Suprapubic skin (tissue), 4 donors: ENCODE measurements at regions not wholly inside any gene's neighbourhood (a gene's known extent, or its start where the extent isn't known, plus 50 kb on each side); places are given as distances from the start of the nearest gene placed in this dataset.

ENCODE experiments used
- DNase-seq, 2 donors: peaks; one replicate each; pipeline ENCODE4 v3.0.0-alpha.2; 2019; ENCODE audit warnings: low spot score in 2 of 2
- H3K27ac ChIP-seq: fragments of 200-600 bp; sonication (generic); one replicate; pipeline ENCODE4 v1.5.1; 2019
- H3K27me3 ChIP-seq: fragments of 200-600 bp; sonication (generic); one replicate; pipeline ENCODE4 v1.5.1; 2019
- H3K36me3 ChIP-seq: fragments of 200-600 bp; sonication (generic); one replicate; pipeline ENCODE4 v1.5.1; 2019
- H3K4me1 ChIP-seq: fragments of 200-600 bp; sonication (generic); one replicate; pipeline ENCODE4 v1.5.1; 2019
- H3K4me3 ChIP-seq: fragments of 200-600 bp; sonication (generic); one replicate; pipeline ENCODE4 v1.5.1; 2019; ENCODE audit warnings: mild to moderate bottlenecking
- H3K9me3 ChIP-seq: fragments of 200-600 bp; sonication (generic); one replicate; pipeline ENCODE4 v1.5.1; 2019
- EP300 ChIP-seq: sonication (generic); formaldehyde crosslinking; IDR thresholded peaks from one replicate; pipeline ENCODE4 v1.6.1; 2017; ENCODE audit warnings: antibody characterized with exemption
- POLR2A ChIP-seq, 2 donors: fragments of 450-650 bp; IDR thresholded peaks; one replicate each; pipeline ENCODE4 v1.6.1; 2017; ENCODE audit warnings: antibody characterized with exemption in 2 of 2, mild to moderate bottlenecking in 2 of 2, moderate library complexity in 2 of 2
- POLR2AphosphoS5 ChIP-seq, 3 donors: sonication (generic); formaldehyde crosslinking; IDR thresholded peaks; one replicate each; pipeline ENCODE4 v1.6.1; 2017; ENCODE audit warnings: antibody characterized with exemption in 3 of 3
- WGBS: methylation state at CpG from one replicate; pipeline ENCODE4 v1.1.5; 2018; 5-methylcytosine and 5-hydroxymethylcytosine counted together
- TF ChIP-seq, protein P1 (sequence below), 2 donors: fragments of 200-600 bp in 1 of 2; fragments of 450-650 bp in 1 of 2; sonication (generic) in 1 of 2; IDR thresholded peaks; one replicate each; pipeline ENCODE4 v1.5.1; 2016 to 2019; ENCODE audit warnings: antibody characterized with exemption in 2 of 2, mild to moderate bottlenecking in 1 of 2, moderate library complexity in 1 of 2

DNA sequence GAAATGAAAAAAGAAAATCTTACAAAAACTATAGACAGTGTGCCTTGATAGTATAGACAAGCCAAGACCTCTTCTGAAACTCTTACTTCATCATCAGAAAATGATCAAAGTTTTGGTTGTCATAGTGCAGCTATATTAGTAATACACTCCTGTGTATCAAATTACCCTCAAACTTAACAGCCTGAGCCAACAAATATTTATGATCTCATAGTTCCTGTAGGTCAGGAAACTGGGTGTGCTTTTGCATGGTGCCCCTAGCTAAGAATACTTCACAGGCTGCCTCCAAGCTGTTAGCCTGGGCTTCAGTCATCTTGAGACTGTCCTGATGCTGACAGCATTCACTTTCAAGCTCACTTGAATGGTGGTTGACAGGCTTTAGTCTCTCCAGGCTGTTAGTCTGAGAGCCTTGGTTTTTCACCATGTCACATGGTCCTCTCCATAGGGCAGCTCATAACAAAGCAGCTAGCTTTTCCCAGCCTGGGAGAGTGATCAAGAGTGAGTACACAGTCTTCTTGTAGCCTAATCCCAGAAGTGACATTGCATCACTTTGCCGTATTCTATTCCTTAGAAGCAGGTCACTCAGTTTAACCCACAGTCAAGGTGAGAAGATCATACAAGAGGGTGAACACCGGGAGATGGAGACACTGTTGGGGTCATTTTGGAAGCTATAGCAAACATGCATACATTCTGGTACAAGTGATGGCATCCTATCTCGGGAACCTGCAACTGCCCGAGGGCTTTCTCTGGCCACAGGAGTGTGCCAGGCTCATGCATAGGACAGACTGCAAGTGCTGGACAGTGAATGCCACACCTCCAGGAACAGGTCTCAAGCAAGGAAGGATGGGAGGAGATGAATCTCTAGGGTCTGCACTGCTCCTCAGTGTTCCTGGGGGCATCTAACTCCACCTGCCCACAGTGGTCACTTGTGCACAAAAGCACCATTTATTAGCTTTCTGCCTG is 173.4 kb upstream of the CADPS start:
- no peak overlapping the region for H3K27ac ChIP-seq
- WGBS, result 82% methylated on average over 4 of the region's 4 CpGs
- H3K36me3 ChIP-seq, result no peaks in the 10 kb centered on the region
- DNase-seq, result no peak
- H3K4me3 ChIP-seq, result no peak overlapping the region
- no peaks in the 10 kb centered on the region for H3K9me3 ChIP-seq
- TF ChIP-seq POLR2AphosphoS5 (IDR thresholded peaks at IDR 0.05) (no peak), POLR2A (IDR thresholded peaks at IDR 0.05) (no peak), EP300 (no peak)
- TF ChIP-seq, protein P1, sequence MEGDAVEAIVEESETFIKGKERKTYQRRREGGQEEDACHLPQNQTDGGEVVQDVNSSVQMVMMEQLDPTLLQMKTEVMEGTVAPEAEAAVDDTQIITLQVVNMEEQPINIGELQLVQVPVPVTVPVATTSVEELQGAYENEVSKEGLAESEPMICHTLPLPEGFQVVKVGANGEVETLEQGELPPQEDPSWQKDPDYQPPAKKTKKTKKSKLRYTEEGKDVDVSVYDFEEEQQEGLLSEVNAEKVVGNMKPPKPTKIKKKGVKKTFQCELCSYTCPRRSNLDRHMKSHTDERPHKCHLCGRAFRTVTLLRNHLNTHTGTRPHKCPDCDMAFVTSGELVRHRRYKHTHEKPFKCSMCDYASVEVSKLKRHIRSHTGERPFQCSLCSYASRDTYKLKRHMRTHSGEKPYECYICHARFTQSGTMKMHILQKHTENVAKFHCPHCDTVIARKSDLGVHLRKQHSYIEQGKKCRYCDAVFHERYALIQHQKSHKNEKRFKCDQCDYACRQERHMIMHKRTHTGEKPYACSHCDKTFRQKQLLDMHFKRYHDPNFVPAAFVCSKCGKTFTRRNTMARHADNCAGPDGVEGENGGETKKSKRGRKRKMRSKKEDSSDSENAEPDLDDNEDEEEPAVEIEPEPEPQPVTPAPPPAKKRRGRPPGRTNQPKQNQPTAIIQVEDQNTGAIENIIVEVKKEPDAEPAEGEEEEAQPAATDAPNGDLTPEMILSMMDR (IDR thresholded peaks at IDR 0.05), result no peak
- H3K27me3 ChIP-seq, result no peaks in the 10 kb centered on the region
- no peaks in the 10 kb centered on the region for H3K4me1 ChIP-seq

DNA sequence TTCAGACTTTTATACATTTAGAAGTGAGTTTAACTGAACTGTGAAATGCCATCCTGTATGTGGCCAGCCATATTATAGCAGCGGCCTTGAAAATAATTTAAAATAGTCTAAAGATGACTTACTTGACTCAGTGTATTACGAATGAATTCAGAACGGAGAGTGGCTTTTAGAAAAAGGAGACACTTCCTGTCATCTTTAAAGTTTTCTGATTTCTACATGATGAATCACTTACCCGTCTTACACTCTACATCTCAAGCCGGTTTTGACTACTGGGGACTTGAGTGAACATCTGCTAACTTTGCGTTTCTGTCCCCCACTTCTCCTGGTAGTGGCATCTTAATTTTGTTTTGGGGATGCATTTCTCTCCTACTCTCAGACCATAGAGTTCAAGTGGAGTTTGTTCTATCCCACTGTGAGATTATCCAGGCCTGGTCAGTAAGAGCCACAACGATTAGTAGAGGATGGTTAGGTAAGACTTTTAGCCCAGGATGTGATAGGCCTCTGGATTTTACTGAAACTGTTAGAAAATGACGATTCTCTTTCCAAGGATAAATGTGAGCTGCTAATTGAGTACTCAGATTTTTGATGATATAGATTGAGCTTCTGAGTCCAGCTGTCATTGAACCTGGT is 175.4 kb upstream of the CADPS start:
- 65% methylated on average over 8 of the region's 8 CpGs for WGBS
- TF ChIP-seq EP300 (no peak), POLR2AphosphoS5 (IDR thresholded peaks at IDR 0.05) (no peak), POLR2A (IDR thresholded peaks at IDR 0.05) (no peak)
- TF ChIP-seq, protein P1 (IDR thresholded peaks at IDR 0.05), result no peak
- no peak overlapping the region for H3K27ac ChIP-seq
- no peaks in the 10 kb centered on the region for H3K36me3 ChIP-seq
- DNase-seq, result no peak
- H3K9me3 ChIP-seq, result no peaks in the 10 kb centered on the region
- no peaks in the 10 kb centered on the region for H3K27me3 ChIP-seq
- no peaks in the 10 kb centered on the region for H3K4me1 ChIP-seq
- no peak overlapping the region for H3K4me3 ChIP-seq

DNA sequence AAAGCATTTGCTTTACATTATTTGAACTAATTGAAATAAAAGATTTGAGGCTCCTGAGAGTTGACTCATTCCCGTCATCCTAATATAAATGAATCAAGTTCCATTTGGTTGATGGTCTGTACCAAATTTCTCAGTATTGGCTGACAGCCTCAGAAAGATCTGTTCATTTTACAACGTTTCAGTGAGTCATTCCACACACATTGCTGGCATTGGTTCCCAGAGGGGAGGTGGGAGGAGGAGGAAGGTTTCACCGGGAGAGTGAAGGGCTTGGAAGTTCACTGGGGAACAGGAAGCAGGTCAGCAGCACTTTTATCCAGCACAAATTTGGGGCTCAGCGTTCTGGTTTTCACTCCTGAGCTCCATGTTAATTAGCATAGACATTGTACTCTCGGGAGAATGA is 176.7 kb upstream of the CADPS start:
- H3K4me3 ChIP-seq, result no peak overlapping the region
- H3K4me1 ChIP-seq, result no peaks in the 10 kb centered on the region
- TF ChIP-seq POLR2AphosphoS5 (IDR thresholded peaks at IDR 0.05) (no peak), EP300 (no peak), POLR2A (IDR thresholded peaks at IDR 0.05) (no peak)
- TF ChIP-seq, protein P1 (IDR thresholded peaks at IDR 0.05), result no peak
- no peaks in the 10 kb centered on the region for H3K27me3 ChIP-seq
- H3K27ac ChIP-seq, result no peak overlapping the region
- no peaks in the 10 kb centered on the region for H3K36me3 ChIP-seq
- no peaks in the 10 kb centered on the region for H3K9me3 ChIP-seq
- WGBS, result 29% methylated on average over 5 of the region's 5 CpGs
- no peak for DNase-seq

DNA sequence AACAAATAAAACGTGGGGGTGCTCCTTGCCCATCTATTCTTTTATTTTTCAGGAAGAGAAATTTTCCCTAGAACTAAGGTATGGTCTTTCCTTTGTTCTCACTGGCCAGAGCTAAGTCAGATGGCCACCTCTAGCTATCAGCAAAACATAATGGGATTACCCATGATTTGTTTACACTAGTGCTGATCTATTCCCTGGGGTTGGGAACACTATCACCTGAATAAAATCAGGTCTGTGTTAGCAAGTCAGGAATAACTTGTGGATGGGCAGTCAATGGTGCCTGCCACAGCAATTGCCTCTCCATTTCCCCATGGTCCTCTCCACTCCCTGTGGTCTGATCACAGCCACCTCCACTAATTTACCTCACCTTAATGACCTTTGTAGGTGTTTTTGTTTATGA is 181.7 kb upstream of the CADPS start:
- 4% methylated on average over 1 of the region's 1 CpG for WGBS
- no peak for TF ChIP-seq POLR2A (IDR thresholded peaks at IDR 0.05)
- TF ChIP-seq POLR2AphosphoS5 (IDR thresholded peaks at IDR 0.05), result no peak
- TF ChIP-seq, protein P1 (IDR thresholded peaks at IDR 0.05), result no peak
- TF ChIP-seq EP300, result no peak
- H3K27ac ChIP-seq, result no peak overlapping the region
- no peaks in the 10 kb centered on the region for H3K27me3 ChIP-seq
- H3K36me3 ChIP-seq, result no peaks in the 10 kb centered on the region
- no peak for DNase-seq
- no peak overlapping the region for H3K4me3 ChIP-seq
- H3K4me1 ChIP-seq, result no peaks in the 10 kb centered on the region
- no peaks in the 10 kb centered on the region for H3K9me3 ChIP-seq

DNA sequence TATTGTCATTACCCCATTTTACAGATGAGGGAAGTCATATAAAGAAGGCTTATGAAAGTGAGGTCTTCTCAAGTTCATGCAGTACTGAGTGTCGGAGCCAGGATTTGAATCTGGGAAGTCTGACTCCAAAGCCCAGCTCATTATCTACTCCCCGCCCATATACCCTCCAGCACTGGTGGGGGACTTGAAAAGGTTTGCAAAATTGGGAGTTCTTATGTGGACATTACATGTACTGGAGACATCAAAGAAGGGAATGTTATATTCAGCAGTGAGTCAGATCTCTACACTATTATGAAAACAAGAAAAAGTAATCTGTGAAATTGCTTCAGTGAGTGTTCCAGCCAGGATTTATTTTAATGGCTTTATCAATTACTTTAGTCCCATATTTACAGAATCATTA is 185.2 kb upstream of the CADPS start:
- no peaks in the 10 kb centered on the region for H3K4me1 ChIP-seq
- 87% methylated on average over 2 of the region's 2 CpGs for WGBS
- DNase-seq, result no peak
- H3K9me3 ChIP-seq, result no peaks in the 10 kb centered on the region
- H3K27me3 ChIP-seq, result no peaks in the 10 kb centered on the region
- no peak for TF ChIP-seq POLR2AphosphoS5 (IDR thresholded peaks at IDR 0.05)
- TF ChIP-seq EP300, result no peak
- TF ChIP-seq, protein P1 (IDR thresholded peaks at IDR 0.05), result no peak
- no peak for TF ChIP-seq POLR2A (IDR thresholded peaks at IDR 0.05)
- H3K36me3 ChIP-seq, result no peaks in the 10 kb centered on the region
- H3K4me3 ChIP-seq, result no peak overlapping the region
- H3K27ac ChIP-seq, result no peak overlapping the region
